Activated T-cell treated with anti-CD3 and anti-CD28 coated beads for 48 hours (primary cell): ENCODE measurements at regions not wholly inside any gene's neighbourhood (a gene's known extent, or its start where the extent isn't known, plus 50 kb on each side); places are given as distances from the start of the nearest gene placed in this dataset.
"Not testable (repeated sequence)": the region's sequence is repeated elsewhere in the genome, so short reads cannot be mapped to it uniquely, and the experiment has no call there.

ENCODE experiments used
- DNase-seq: peaks from one replicate; pipeline ENCODE4 v3.0.0-alpha.2; 2020; ENCODE audit warnings: low read depth

- DNase-seq: no peak
Observed at GRCh38 chr4:124053872-124054538, 657.4 kb downstream of the SPRY1 start.

GRCh38 chr4:124055336-124055735, 657.2 kb downstream of the ANKRD50 start:
- no peak for DNase-seq

- no peak for DNase-seq
Observed at GRCh38 chr4:124055896-124056295, 656.6 kb downstream of the ANKRD50 start.

GRCh38 chr4:124060261-124060918, 652.1 kb downstream of the ANKRD50 start:
- no peak for DNase-seq

- DNase-seq: no peak
Observed at GRCh38 chr4:124061413-124061812, 651.1 kb downstream of the ANKRD50 start.

GRCh38 chr4:124065422-124065821, 647.1 kb downstream of the ANKRD50 start:
- DNase-seq: no peak

GRCh38 chr4:124065936-124066335, 646.6 kb downstream of the ANKRD50 start:
- DNase-seq: no peak

- no peak for DNase-seq
Observed at GRCh38 chr4:124066595-124066994, 645.9 kb downstream of the ANKRD50 start.

- no peak for DNase-seq
Observed at GRCh38 chr4:124067046-124067445, 645.5 kb downstream of the ANKRD50 start.

GRCh38 chr4:124070688-124071484, 641.6 kb downstream of the ANKRD50 start:
- no peak for DNase-seq

GRCh38 chr4:124075276-124075675, 637.3 kb downstream of the ANKRD50 start:
- DNase-seq: not testable (repeated sequence)

- DNase-seq: no peak
Observed at GRCh38 chr4:124079174-124079780, 633.3 kb downstream of the ANKRD50 start.

GRCh38 chr4:124083711-124084110, 628.8 kb downstream of the ANKRD50 start:
- DNase-seq: no peak

- no peak for DNase-seq
Observed at GRCh38 chr4:124085561-124086180, 626.9 kb downstream of the ANKRD50 start.

- DNase-seq: no peak
Observed at GRCh38 chr4:124090021-124090420, 622.5 kb downstream of the ANKRD50 start.

- DNase-seq: no peak
Observed at GRCh38 chr4:124092101-124092500, 620.4 kb downstream of the ANKRD50 start.

GRCh38 chr4:124092541-124092984, 620.0 kb downstream of the ANKRD50 start:
- DNase-seq: no peak

- no peak for DNase-seq
Observed at GRCh38 chr4:124095621-124096020, 616.9 kb downstream of the ANKRD50 start.

- no peak for DNase-seq
Observed at GRCh38 chr4:124096290-124096689, 616.2 kb downstream of the ANKRD50 start.

GRCh38 chr4:124097447-124097846, 615.1 kb downstream of the ANKRD50 start:
- no peak for DNase-seq

GRCh38 chr4:124104101-124104500, 608.4 kb downstream of the ANKRD50 start:
- no peak for DNase-seq

- DNase-seq: no peak
Observed at GRCh38 chr4:124104628-124105027, 607.9 kb downstream of the ANKRD50 start.
